GM12891 (cell line): ENCODE measurements at regions not wholly inside any gene's neighbourhood (a gene's known extent, or its start where the extent isn't known, plus 50 kb on each side); places are given as distances from the start of the nearest gene placed in this dataset.

Experiments used
- DNase-seq: peaks from one replicate; pipeline ENCODE4 v3.0.0; 2011; ENCODE audit warnings: low spot score; ENCODE audit not compliant: insufficient read length
- FAIRE-seq: peaks from 2 replicates; lab custom pipeline; 2011; peaks lifted over from hg19 to GRCh38; lab: Jason Lieb, UNC
- PAX5 ChIP-seq: IDR thresholded peaks from 2 replicates; pipeline ENCODE4 v1.6.1; 2011; ENCODE audit warnings: low read length, moderate library complexity, mild to moderate bottlenecking; ENCODE audit not compliant: insufficient read depth, severe bottlenecking
- POLR2A ChIP-seq: IDR thresholded peaks from 2 replicates; pipeline ENCODE4 v1.6.1; 2011; ENCODE audit warnings: low read depth, low read length, control low read depth
- POLR2AphosphoS5 ChIP-seq: IDR thresholded peaks from 2 replicates; pipeline ENCODE4 v1.6.1; 2011; ENCODE audit warnings: low read depth, low read length, control low read depth
- POU2F2 ChIP-seq: IDR thresholded peaks from 2 replicates; pipeline ENCODE4 v1.6.1; 2011; ENCODE audit warnings: low read depth, mild to moderate bottlenecking, control low read depth, low read length, moderate library complexity
- SPI1 ChIP-seq: IDR thresholded peaks from 2 replicates; pipeline ENCODE4 v1.6.1; 2011; ENCODE audit warnings: low read depth, low read length, control low read depth
- TAF1 ChIP-seq: IDR thresholded peaks from 2 replicates; pipeline ENCODE4 v1.6.1; 2011; ENCODE audit warnings: low read depth, low read length, control low read depth

DNA sequence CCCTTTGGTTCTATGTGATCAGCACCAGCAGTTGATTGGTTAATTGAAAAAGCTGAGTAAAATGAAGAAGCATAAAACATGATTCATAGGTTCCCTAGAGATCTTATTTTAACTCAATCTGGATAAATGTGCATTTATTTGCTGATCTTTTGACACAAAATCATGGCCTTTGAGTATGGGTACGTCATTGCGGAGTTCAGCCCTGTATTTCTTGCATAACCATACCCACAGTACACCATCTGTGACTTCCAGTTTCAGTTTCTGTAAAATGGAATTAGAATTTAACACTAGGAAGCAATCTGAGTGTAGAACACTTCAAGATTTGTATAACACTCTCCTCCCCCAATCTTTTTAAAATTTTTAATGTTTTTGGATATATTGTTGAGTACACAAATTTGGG lies 358.2 kb downstream of the DDX10 start:
- DNase-seq, result no peak
- no peak for TF ChIP-seq SPI1
- TF ChIP-seq POU2F2, result no peak
- TF ChIP-seq POLR2A, result no peak
- TF ChIP-seq PAX5, result no peak
- no peak for TF ChIP-seq TAF1
- TF ChIP-seq POLR2AphosphoS5, result no peak
- no peak for FAIRE-seq

DNA sequence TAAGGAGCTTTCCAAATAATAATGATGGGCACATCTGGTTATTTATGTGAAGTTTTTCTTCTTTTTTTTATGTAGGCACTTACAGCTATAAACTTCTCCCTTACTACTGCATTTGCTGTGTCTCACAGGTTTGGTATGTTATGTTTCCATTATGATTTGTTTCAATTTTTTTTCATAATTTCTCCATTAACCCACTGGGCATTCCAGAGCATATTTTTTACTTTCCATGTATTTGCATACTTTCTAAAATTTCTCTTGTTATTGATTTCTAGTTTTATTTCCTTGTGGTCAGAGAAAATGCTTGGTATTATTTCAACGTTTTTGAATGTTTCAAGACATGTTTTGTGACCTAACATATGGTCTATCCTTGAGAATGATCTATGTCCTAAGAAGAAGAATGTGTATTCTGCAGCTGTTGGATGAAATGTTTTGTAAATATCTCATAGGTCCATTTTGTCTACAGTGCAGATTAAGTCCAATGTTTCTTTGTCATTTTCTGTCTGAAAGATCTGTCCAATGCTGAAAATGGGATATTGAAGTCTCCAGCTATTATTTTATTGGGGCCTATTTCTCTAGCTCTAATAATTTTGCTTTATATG lies 362.1 kb downstream of the DDX10 start:
- TF ChIP-seq TAF1, result no peak
- no peak for TF ChIP-seq POLR2A
- no peak for TF ChIP-seq POU2F2
- no peak for TF ChIP-seq PAX5
- no peak for TF ChIP-seq SPI1
- TF ChIP-seq POLR2AphosphoS5, result no peak
- no peak for FAIRE-seq
- DNase-seq, result no peak

DNA sequence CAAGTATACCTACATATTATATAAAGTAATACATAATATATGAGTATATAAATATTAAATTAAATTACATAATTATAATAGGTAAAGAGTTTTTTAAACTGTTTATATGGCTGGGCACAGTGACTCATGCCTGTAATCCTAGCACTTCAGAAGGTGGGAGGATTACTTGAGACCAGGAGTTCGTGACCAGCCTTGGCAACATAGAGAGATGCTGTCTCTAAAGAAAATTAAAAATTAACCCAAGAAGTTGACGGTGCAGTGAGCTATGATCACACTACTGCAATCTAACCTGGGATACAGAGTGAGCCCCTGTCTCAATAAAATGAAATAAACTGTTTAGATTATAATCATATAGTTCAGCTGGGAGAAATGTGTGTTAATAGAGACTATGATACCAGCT lies 363.0 kb downstream of the DDX10 start:
- DNase-seq, result no peak
- TF ChIP-seq SPI1 (no peak), TAF1 (no peak)
- no peak for FAIRE-seq

DNA sequence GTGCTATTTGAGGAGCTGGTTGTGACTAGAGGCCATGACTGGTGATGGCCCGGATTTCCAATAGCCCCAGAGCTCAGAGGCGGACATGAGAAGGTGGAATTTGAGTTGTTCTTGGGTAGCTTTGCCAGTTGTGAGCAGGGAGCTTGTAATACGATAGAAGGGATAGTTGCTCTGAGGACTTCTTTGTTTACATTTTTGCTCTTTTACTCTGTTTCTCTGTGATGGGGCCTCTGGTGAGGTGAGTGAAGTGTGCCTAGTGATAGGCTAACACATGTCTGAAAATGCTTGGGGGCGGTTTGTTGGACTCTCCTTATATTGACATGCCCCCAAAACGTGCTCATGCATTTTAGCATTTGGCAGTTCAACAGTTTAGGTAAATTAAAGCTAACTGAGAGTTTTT lies 365.1 kb downstream of the DDX10 start:
- TF ChIP-seq POLR2A, result no peak
- no peak for FAIRE-seq

DNA sequence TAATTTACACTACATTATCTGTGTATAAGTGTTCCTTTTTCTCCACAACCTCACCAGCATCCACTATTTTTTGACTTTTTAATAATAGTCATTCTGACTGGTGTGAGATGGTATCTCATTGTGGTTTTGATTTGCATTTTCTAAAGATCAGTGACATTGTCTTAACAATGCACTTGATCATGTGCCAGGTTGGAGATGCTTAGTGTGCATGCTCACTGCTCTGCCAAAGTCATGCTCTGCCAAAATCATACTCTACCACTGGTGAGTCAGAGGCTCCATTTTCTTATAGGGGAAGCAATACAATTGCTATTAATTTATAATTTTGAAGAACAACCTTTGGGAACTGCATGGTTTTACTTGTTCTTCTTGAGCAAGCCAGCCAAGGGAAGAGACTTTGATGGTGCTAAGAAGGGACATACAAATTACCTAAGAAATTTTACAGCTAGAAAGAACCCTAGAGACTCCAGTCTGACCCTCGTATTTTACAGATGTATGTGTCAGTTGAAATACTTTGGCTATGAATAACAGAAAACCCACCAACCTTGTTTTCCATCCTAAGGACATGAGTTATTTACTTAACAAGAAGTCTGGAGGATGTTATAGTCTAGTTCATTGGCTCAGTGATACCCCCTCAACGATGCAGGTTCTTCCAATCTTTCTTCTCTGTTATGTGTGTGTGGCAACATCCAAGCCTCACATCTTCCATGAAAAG lies 368.9 kb downstream of the DDX10 start:
- TF ChIP-seq POLR2AphosphoS5, result no peak
- no peak for TF ChIP-seq POU2F2
- no peak for TF ChIP-seq POLR2A
- no peak for FAIRE-seq
- DNase-seq, result no peak

More for the DNA sequence above, 365.1 kb downstream of the DDX10 start:
- no peak for DNase-seq

DNA sequence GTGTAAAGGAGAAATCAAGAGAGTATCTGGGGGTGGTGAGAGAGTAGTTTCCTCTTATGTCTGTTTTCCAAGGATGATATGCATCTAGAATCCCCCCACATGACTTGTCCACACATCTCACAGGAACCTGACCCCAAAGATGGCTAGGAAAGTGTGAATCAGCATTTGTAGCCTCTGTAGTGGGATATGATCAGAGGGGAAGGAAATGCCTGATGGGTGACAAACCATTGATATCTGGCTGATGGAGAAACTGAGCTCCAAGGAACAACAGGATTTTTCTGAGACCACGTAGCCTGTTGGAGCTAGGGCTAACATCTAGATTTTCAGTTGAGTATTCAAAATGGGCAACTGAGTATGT lies 369.4 kb downstream of the DDX10 start:
- no peak for FAIRE-seq
- DNase-seq, result no peak
- TF ChIP-seq PAX5 (no peak), TAF1 (no peak), POLR2AphosphoS5 (no peak), SPI1 (no peak), POU2F2 (no peak), POLR2A (no peak)

DNA sequence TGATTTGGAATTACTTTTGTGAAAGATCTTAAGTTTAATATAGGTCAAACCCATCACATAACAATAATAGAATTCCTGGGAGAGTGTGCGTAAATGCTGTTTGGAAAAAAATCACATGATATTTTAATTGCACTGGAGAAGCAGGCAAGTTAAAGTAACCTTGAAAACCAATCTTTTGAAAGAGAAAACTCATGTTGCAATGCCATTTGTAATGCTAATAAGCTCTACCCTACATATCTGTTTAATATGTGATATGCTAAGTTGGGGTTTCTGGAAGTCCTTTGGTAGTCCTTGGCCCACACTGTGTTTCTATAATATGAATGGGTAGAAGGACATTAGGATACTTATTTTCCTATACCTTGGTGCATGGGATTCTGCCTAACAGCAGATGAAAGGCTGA lies 370.4 kb downstream of the DDX10 start:
- DNase-seq (no peak), FAIRE-seq (no peak)
- no peak for TF ChIP-seq POLR2A
- no peak for TF ChIP-seq POLR2AphosphoS5
- no peak for TF ChIP-seq TAF1
- TF ChIP-seq SPI1, result no peak

DNA sequence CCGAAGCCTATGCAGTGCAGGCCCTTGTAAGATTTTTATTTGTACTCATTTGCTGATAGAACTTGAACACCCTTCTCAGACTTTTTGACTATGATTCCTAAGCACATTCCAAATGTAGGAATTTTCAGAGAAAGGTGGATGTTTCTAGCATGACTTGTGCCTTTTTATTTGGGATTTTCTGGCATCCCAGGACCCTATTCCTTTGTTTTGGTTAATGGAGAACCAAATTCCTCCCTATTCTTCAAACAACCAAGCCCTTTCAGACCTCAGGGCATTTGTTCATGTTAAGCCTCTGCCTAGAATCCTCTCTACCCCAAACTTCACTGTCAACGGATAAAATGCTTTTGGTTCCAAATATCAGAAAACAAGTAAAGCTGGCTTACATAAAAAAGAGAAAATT lies 371.1 kb downstream of the DDX10 start:
- TF ChIP-seq PAX5 (no peak), TAF1 (no peak), POLR2A (no peak), POU2F2 (no peak), SPI1 (no peak), POLR2AphosphoS5 (no peak)
- FAIRE-seq (no peak), DNase-seq (no peak)

DNA sequence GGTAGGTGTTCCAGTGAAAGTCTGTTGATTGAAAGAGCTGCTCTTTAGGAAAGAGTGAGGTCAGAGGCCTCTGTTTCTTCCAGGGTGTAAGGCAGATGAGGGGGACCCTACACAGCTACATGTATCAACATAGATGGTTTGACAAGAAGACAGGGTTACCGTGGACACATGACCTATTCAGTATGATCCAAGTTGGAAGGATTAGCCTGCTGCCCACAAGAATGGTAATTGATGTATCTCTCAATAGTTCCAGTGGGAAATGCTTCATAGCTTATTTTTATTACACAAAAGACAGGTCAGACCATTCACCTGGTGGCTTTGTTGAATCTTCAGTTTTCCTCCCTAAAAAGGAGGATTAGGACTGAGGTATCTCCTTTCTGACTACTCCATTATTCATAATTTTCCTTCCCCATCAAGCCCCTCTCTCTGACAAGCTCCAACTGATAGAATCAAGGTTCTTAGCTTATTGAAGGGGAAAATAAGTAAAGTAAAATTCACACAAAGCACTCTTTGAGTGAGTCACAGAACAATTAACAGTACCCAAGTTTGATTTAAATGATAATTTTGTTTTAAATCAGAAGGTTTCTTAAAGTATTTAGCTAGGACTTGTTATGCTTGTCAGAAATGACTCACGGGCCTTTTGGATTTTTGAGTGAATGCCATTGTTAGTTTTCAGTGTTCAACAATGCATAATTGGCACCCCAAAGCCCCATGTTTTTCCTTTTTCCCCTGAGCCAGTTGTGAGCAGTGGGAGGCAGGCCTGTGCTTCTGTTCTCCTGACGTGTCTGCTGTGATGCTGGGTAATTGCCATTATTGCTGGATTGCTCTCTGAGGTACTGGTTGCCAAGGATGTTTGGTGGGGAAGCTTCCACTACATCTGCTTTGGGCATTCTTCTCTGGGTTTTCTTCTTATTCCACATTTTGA lies 373.2 kb downstream of the DDX10 start:
- DNase-seq (no peak), FAIRE-seq (no peak)
- no peak for TF ChIP-seq POLR2A
- no peak for TF ChIP-seq POU2F2
- TF ChIP-seq SPI1, result no peak
- TF ChIP-seq POLR2AphosphoS5, result no peak
- TF ChIP-seq PAX5, result no peak
- TF ChIP-seq TAF1, result no peak

DNA sequence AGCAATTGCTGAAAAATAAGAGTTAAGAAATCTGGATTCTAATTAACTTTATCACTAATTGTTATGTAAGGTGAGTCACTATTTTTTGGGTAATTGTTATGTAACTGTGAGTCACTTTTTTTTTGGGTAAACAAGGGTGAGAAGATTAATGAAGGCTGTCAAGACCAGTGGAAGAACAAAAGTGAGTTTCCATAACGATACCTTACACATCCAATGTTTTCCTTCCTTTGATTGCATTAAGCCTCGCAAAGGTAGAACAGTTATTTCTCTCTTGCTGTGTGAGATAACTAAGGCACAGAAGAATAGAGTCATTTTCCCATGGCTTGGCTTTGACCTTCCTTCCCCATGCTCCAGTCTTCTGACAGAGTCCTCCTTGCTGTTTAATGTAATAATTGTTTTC lies 374.7 kb downstream of the DDX10 start:
- FAIRE-seq (no peak), DNase-seq (no peak)

More for the DNA sequence above, 374.7 kb downstream of the DDX10 start:
- TF ChIP-seq POU2F2 (no peak), TAF1 (no peak), PAX5 (no peak), POLR2A (no peak), POLR2AphosphoS5 (no peak), SPI1 (no peak)
